HG02884 (cell line): ENCODE measurements at regions not wholly inside any gene's neighbourhood (a gene's known extent, or its start where the extent isn't known, plus 50 kb on each side); places are given as distances from the start of the nearest gene placed in this dataset.

Experiments used
- ATAC-seq: cut with Tn5 transposase; IDR thresholded peaks from one replicate; pipeline ENCODE4 v1.9.1; 2021; ENCODE audit warnings: mild to moderate bottlenecking, moderate library complexity; ENCODE audit not compliant: unreplicated experiment

DNA sequence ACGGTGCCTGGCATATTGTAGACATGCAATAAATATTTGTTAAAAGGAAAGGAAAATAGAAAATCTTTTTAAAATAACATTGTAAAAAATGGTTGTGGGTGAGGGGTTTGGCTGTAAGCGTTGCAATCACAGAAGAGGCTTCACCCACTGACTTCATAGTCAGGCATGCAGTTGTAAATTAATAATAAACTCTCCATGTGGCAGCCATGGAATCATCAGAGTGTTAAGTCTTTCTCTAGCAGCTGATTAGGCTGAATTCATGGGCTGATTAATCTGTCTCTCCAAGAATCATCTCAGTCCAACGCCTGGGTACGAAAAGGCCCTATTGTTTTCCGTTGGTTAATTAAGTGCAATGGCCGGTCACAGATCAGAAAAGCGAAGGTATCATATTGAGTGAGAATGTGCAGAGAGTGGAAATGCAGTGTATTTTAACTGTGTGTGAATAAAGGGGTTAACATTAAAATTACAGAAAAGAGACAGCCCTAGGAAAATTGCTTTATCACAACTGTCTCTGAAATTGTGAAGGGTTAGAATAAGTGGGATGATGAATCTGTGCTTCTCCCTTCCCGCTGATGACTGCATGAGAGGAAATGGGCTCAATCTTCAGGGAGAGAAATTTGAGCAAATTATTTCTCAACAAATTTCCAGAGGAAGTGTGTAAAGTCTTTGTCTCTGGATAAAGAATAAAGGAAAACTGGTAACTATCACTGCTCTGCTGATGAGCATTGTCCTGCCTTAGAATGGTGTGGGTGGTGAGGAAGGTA, 269.0 kb downstream of the FAM76B start:
- ATAC-seq: no peak

DNA sequence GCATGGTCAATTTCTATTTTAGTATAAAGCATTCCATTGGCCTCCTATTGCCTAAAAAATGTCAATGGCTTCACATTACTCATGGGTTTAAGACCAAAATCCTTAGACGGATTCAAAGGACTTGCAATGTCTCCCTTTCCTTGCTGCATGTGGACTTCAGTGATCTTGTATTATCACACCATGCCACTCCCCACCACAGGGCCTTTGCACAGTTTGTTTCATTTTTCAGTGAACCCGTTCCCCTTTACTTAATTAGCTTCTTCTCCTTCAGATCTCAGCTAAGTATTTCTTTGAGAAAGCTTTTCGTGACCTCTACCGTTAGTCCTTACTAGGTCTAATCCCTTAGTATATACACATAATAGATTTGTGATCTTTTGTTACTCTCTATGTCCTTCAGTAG, 269.7 kb downstream of the FAM76B start:
- ATAC-seq: no peak

DNA sequence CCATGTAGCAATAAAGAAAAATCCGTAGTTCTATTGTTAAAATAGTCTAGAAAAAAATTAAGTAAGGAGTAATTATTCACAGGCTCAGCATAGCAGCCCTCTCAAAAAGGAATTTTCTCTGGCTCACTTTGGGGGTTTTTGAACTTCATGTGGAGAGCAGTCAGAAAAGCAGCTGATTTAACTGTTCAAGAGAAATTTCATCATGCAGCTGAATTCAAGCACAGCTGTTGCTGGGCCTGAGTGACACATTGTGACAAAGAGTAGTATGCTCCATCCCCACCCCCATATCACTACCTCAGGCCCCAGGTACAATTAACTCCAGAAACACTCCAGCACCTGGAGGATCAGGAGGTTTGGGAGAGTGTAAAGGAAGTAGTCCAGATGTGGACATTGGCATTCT, 272.1 kb downstream of the FAM76B start:
- ATAC-seq: no peak

DNA sequence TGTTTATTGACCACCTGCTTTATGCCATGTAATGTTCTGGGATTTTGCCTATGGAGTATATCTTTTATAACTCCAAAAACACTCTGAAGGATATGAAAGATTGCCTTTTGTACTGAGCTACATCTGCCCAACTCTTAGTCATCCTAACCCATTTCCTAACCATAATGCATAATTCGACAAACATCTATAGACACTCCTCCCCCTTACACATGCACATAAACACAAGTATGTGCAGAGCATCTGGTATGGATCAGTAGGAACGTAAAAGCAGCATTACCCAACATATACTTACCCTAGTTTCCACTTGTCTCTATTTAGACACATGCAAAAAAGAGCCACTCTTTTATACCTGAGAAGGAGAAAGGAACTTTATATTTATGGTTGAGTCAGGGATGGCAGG, 272.8 kb downstream of the FAM76B start:
- no peak for ATAC-seq

DNA sequence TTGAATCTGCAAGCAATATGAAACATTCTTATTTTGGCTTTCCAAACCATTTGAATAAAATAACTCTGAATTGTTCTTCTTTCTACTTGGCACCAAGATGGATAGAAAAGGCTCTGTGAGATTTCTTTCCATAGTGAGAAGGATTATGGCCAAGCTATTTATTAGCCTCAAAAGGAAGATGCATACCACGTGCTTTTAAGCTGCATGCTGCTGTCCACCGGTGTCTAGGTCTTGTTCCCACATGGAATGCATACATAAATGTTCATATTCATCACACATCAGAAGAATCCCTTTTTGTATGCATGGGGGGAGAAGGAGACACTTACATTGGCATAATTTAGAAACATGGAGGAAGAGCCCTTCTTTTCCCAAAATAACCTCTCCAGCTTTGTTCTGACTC, 273.4 kb downstream of the FAM76B start:
- no peak for ATAC-seq

DNA sequence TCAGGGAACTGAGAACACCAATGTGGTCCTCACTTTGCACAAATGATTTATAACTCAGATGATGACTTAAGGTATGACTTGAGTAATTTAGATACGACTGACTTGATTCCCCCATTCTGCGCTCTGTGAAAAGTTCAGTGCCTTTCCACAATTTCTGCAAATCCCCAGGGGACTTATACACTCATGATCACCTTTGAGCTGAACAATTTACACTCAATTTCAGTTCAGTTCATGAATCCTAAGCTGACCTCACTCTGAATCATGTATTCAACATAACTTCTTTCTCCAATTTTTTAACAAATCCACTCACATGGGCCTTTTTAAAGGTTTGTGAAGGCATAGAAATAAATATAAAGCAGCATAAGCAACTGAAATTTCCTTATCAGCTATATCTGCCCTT, 274.2 kb downstream of the FAM76B start:
- no peak for ATAC-seq

DNA sequence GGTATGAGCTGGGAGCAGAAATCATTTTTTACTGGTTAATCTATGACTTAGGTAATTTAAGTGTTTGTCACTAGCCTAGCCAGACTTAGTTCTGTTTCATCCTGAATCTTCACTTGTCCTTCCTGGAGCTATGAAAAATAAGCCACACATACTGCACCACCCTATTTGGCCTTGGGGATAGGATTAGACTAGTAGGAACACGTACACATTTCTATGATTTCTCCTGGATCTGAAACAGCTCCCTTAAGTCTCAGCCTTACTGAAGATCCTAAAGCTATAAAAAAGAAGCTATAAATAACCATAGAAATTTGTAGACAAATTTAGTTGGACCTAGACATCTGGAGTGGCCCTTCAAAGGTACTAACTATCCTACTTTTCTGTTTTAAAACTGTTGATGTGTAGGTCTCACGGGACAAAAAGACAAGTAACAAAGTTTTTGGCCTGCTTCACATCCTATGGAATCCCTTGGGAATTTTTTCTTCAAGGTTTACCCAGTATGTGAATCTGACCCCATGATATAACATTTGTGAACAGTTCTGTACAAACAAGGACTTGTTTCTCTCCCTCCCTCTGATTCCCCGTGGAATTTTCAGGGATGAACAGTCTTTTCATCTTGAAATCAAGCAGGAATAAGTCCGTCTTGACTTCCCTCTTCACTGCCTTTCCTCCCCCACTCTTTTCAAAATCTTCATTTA, 275.0 kb downstream of the FAM76B start:
- ATAC-seq: no peak

DNA sequence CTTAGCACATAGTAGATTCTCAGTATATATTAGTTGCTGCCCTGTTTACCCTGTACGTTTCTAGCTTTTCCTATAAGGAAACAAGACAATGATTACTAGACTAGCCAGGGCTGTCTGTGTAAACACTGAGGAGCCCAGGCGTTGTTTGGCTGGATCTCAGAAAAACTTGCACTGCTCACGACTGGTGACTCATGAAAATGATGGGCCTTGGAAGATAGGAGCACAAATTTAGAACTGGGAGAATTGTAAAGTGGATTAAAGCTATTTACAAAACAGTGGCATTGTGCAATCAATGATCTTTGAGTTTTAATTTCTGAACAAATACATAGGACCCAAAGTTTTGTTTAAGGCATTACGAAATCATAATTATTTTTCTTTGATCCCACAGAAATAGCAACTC, 276.9 kb downstream of the FAM76B start:
- ATAC-seq: no peak

DNA sequence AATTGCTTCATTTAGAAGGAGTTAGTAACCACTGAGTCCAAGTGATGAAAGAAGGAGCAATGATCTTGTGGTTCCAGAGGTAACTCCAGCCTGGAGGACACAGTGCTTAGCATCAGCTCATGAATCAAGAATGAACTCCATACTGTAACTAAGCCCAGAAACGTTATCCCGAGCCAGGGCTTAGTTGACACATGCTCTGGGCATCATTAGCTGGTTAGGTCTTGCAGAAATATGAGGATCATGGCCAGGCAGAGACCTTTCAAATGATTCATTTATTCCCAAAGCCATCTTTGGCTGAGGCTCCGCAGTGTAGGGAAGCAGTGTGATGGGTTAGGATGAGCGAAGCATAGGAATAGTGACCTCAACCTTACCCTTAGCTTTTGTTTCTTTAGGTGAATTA, 277.4 kb downstream of the FAM76B start:
- no peak for ATAC-seq

DNA sequence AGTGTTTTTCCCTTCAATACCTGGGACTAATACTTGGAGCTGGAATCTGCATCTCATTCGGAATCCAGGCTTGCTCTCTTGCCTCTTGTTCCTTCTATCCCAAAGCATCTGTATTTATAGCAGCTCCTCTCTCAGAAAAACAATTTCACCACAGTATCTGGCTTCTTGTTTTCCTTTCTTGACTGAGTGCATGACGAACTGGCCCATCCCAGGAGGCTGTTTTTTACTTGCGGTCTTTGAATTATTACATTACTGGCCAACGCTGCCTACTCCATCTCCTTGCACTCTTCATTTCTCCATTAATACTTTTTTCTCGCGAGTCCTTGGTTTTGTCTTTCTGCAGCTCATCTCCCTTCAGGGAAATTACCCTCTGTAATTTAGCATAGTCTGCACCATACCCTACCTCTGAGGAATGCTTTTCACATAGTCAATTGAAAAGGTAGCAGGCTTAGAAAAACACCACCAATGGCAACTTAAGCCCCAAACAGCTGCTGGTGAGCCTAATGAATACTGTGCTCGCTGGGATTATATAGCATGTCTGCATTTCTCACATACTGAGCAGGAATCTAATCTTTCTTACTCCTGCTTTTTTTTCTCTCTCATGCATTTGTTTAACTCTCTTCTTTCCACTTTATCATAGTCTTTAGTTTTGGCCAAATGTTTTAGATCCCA, 277.4 kb upstream of the SESN3 start:
- ATAC-seq: no peak

DNA sequence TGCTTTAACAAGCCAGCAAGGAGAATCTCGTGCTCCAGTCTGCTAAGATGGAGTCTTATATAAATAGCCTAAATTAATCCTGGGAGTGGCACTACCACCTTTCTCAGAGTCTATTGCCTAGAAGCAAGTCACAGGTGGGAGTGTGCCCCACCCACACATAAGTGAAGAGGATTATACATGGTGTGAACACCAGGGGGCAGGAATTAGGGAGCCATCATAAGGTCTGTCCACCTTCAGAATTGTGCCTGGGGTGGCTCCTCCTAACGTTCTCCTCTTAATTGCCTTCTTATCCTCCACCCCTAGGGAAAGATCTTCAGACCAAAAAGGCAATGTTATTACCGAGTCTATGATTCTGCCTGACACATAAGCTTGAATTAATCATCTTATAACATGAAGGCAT, 276.8 kb upstream of the SESN3 start:
- ATAC-seq: no peak

DNA sequence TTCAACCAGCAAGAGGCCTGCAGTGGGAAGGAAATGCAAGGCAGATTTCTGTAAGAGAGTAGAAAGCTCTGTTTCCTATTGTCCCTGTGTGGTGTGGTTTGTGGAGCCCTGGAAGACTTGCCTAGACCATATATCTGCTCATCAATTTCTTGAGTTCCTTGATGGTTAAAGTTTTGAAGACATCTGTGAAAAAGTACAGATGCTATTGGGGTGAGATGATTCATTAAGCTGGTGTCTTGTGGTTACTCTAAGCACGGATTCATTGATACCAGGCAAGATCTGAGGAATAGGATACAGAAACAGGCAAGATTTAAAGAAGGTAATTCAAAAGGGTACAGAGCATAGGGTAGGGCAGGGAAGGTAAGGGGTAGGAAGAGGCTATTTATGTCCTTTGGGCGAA, 275.8 kb upstream of the SESN3 start:
- no peak for ATAC-seq

DNA sequence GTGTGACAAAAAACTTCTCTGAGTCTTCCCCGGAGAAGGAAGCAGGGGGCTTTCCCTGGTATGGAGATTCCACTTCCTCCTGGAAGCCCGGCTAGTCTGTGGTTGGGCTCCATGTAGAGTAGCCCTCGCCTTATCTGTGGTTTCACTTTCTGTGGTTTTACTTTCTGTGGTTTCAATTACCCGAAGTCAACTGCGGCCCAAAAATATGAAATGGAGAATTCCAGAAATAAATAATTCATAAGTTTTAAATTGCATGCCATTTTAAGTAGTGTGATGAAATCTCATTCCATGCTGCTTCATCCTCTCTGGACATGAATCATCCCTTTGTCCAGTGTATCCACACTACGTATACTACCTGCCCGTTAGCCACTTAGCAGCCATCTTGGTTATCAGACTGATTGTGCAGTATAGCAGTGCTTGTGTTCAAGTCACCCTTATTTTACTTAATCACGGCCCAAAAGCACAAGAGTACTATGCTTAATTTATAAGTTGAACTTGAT, 275.0 kb upstream of the SESN3 start:
- ATAC-seq: no peak

DNA sequence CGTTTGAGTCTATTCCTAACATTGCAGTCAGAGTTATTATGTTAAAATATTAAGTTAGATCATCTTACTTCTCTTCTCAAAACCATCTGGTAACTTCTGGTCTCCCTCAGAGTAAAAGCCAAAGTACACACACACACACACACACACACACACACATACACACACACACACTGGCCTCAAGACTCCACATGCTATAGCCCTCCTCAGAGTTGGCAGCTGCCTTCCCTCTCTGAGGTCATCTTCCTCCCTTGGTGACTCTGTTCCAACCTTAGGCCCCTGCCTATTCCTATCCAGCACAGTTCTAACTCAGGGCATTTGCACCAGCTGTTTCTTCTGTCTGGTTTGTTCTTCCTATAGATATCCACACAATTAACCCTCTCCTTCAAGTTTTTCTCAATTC, 272.0 kb upstream of the SESN3 start:
- ATAC-seq: no peak

DNA sequence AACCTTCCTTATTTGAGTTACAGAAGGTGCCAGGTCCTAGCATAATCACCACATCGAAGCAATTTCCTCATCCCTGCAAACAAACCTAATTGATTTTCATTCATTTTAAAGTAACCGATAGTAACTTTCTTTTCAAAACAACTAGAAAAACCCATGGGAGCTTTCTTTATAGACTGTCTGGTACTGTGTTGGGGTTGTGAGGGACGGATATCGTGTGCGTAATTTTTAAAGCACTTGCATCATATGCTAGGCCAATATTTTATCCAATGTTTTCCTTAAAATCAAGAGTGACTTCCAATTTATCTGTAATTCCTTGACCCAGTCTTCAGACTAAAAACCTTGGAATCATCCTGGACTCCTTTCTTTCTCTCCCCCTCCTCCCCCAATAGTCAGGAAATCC, 271.5 kb upstream of the SESN3 start:
- no peak for ATAC-seq

DNA sequence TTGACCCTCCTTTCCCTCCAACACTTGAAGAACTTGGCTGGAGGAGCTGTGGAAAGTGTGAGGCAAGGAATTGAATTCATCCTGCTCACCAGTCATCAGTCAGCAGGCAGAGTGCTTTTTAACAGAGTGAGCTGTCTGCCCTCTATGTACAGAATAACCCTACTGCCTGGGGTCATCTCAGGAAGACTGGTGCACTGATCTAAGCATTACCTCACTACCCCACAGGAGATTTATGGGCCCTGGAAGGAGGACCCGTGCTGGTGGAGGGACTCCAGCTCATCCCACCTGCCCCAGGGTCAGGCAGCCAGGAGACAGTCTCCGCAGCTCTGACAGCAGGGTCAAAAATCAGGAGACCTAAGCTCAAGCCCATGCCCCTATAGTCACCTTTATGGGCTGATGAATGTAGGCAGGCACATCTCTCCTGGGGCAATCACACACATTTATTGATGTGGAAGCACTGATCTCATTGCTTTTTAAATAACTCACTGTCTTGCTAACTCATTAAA, 270.8 kb upstream of the SESN3 start:
- ATAC-seq: no peak

DNA sequence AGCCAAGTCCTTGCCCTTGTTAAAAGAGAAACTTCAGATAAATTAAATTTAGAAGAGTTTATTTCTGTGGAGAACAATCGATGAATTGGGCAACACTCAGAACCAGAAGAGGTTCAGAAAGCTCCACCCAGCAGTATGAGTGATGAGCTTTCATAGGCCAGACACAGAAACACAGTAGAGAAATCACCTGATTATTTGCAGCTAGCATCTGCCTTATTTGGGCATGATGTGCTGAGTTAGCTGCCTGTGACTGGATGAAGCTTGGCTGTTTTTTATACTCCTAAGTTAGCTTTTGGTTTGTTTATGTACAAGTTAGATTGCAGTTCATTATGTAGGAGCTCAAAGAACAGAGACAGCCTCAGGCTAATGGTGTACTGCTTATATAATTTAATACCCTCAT, 269.5 kb upstream of the SESN3 start:
- ATAC-seq: no peak

DNA sequence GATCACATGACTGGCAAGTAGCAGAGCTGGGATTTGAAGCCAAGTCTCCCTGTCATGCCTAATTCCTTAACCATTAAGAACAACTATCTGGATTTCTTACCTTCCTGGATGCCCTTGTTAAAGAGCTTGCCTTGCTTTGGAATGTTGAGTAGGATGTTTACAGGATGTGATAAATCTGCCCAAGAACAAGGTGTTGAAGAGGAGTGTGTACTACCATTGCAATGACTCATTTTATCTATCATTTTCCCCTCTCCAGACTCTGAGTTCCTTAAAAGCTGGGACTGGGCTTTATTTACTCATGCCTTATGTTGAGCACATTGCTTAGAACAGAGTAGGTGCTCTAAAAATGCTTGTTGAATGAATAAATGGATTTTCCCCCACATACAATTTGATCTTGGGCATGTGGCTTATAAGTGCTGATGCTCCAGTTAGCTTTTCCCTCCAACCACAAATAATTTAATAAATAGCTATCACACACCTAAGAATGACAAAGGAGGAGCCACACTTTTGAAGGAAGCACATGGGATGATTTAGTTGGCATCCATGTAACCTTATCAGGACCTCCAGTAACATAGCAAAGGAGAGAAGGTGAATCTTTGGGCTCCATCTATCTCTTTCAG, 268.6 kb upstream of the SESN3 start:
- ATAC-seq: no peak

DNA sequence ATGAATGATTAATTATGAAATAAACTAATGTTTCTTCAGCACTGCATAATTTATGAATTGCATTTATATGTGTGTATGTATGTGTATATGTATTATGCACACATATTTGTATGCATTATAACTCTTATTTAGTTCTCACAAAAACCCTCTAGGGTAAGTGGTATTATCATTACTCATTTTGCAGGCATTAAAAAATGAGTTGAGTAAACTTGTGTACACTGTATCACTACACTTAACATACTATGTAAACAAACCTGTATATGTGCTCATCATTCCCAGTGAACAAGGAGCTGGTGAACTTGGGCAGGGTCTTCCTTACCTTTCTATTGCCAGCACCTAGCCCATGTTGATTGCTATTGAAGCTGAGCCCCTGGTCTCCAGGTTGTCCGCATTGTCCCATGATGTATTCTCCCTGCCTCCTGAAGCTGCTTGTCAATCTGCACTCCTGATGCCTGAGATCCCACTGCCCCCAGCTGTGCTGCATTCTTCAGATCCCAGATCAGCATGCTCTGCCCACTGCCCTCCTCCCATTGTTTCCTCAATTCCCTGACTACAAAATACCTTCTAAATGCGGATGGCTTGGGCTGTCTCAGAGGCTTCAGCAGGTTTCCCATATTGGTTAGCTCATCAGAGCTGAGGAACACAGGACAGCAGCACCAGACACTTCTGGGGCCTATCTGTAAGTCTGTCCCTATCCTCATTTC, 267.9 kb upstream of the SESN3 start:
- ATAC-seq: no peak

DNA sequence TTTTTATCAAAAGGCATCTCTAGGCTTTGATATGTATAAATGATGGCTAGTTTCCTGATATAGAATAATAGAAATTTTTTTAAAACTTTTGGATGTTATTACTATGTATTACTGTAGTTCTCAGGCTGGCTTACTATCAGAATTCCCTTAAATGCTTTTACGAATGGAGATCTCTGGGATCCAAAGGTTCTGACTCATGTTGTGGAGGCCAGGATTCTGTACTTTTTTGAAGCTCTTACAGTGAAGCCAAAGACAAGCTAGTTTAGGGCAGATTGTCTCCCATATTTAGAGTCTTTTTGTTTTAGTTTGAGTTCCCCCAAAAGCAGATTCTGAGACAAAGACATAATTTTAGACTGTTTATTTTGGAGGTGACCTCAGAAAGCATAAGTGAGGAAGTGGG, 265.9 kb upstream of the SESN3 start:
- ATAC-seq: no peak

DNA sequence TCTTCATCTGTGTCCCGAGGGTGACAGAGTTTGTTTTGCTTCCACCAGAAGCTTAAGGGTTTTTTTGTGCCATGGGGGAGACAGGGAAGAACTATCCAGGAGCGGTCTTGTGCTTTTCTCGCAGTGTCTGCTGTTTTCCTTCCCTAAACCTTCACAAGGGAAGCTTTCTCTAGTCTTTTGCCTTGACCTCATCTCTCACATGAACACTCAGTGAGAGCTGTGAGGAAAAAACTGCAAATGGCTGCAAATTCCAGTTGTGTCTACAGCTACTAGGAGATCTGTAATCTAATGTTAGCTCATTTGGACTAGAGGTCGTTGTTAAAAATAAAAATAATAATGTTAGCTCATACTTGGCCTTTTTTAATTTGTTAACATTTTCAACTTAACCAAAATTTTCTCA, 264.7 kb upstream of the SESN3 start:
- no peak for ATAC-seq
